SH-SY5Y (cell line): ENCODE measurements at regions not wholly inside any gene's neighbourhood (a gene's known extent, or its start where the extent isn't known, plus 50 kb on each side); places are given as distances from the start of the nearest gene placed in this dataset.

Experiments
- GATA2 ChIP-seq: IDR thresholded peaks from 2 replicates; pipeline ENCODE4 v1.6.1; 2011; ENCODE audit warnings: mild to moderate bottlenecking, low read depth, low read length
- GATA3 ChIP-seq: IDR thresholded peaks from 2 replicates; pipeline ENCODE4 v1.6.1; 2011; ENCODE audit warnings: low read depth, mild to moderate bottlenecking, low read length, moderate library complexity

- TF ChIP-seq GATA2 (no peak), GATA3 (no peak)
Measured at GRCh38 chr1:199264911-199265310, 626.1 kb downstream of the PTPRC start.
